NCI-H345 treated with DMSO at 0.1 percent for 48 hours (cell line): ENCODE measurements at regions not wholly inside any gene's neighbourhood (a gene's known extent, or its start where the extent isn't known, plus 50 kb on each side); places are given as distances from the start of the nearest gene placed in this dataset.
A peak's percentile ranks its signal among the peaks of the same experiment; 100 is the strongest.

Experiments
- DNase-seq: peaks from one replicate; lab custom pipeline; 2025; ENCODE audit not compliant: unreplicated experiment; lab: John Stamatoyannopoulos, UW

DNA sequence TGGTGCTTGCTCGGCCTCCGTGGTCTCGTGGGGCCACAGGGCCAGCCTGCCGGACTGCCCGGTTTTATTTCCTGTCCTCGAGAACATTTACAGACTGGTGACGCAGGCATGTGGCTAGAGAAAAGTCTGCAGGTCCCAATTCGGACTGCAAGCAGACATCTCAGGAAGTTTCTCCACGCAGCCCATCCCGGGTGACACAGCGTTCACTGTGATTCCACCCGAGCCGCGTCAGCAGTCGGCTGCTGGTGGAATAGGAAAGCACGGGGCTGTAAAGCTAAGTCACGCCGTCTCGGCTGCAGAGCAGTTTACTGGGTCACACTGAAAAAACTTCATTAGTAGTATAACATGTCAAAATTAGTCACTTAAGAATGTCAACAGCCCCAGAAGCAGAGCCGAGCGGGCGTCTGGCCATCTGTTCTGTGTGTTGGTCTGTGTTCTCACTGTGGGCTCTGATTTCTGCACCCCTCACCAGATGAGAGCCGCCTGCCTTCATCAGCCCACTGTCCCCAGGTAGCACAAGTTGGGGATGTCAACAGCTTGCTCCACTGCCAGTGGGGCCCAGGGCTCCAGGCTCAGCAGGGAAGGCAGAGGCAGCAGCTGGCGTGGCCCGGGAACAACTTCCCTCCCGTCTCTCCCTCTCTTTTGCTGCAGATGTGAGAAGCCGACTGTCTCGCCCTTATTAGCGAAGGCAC, 363.7 kb downstream of the IRX2 start:
- DNase-seq = no peak

DNA sequence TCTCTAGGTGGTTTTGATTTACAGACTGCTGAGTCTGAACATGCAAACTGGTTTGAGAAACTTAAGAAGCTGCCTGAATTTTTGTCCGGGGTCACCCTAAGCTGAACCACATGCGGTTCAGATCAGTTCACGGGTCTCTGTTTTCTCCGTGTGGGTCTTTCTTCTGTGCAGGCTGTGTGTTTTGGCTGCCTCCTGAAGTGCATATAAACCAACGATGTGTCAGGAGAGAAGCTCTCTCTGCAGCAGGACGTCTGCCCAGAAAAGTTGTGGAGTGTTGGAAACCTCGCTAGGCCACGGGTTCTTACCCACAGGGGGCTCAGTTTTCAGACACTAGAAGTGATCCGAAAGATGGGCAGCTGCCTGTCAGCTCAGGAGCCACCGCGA, 364.2 kb downstream of the IRX2 start:
- no peak for DNase-seq

- DNase-seq = no peak
Measured at GRCh38 chr5:2385818-2386217, 365.7 kb downstream of the IRX2 start.

- DNase-seq = peak; percentile 17
Measured at GRCh38 chr5:2383698-2384065, 367.8 kb downstream of the IRX2 start.

DNA sequence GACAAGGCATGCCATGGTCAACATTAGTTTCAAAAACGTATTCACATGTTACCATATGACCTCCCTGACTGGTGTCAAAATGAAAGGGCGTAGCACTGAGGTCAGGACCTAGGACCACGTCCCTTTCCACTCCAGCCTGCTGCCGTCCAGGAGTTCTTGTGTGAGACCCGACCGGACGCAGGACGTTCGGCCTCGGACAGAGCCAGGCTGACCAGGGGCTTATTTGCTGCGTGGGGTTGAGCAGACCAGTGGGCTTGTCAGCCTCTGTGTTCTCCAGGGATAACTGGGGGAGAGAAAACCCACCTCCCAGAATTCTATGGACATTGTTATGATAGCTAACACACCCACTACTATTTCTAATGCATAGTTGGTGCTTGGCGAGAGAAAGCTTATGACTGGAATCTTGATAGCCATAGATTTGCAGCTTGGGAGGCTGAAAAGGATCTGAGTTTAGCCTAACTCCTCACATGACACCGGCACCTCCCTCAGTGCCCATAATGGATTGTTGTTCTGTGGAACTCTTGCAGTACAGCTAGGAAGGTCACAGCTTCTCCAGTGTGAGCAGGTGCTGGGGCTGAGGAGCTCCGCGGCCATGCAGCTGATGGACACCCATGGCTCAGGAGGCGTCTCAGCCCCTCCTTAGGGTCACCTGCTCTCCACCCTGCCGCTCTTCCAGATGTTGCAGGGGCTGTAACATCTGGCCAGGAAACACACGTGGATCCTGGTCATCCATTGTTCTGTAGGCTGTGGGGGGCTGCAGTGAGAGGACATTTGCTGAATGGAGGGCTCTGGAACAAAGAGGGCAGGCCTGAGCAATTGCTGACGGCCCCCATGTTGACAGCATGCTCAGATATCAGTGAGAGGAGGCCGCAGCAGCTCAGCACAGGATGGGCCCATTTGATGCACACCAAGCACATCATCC, 368.4 kb downstream of the IRX2 start:
- no peak for DNase-seq

DNA sequence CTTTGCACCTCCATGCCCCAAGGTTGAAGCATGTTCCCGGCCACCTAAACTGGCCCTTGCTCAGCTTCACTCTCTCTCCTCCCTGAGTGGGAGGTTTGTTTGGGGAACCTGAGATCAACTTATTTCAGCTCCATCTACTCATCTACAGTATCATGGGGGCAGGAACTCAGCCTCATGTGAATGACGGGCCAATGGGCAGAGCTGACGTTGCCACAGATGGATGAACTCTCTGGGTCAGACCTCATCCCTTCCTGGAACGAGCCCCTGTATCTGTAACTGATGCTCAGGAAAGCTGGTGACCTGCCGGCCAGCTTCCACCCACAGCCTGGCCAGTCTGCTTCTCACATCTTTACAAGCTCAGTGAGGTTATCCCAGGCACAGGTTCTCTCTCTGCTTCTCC, 369.6 kb downstream of the IRX2 start:
- no peak for DNase-seq

DNA sequence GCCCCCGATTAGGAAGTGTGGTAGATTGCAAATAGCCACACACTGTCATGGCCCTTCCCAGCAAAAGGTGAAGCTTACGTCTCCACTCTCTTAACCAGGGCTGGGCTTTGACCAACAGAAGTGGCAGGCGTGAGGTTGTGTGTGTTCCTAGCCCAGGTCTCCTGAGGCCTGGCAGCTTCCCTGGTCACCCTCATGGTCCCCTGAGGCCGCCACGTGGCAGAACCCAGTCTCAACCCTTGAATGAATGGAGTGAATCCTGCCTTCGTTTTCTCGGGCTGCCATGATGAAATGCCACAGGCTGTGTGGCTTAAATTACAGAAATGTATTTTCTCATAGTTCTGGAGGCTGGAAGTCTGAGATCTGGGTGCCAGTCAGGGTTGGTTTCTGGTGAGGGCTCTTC, 370.4 kb downstream of the IRX2 start:
- no peak for DNase-seq

GRCh38 chr5:2378976-2379375, 372.5 kb downstream of the IRX2 start:
- DNase-seq = no peak

- no peak for DNase-seq
Measured at GRCh38 chr5:2378108-2378507, 373.4 kb downstream of the IRX2 start.

DNA sequence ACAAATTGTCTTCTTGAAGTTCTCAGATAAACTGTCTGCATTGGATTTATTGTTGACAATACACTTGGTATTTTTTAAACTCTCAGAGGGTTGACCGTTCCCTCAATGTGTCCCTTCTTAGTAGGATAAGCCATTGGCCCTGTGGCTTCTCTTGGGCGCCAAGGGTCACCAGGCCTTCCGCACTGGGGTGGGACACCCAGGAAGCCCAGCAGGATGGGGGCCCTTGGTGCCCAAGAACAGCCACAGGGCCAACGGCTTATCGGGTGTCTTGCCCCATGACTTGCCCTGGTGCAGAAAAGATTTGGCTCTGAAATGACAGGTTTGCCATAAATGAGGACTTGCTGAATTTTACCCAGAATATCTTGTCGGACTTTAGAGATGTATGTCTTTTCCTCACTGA, 375.0 kb downstream of the IRX2 start:
- DNase-seq = no peak

GRCh38 chr5:2375757-2376250, 375.7 kb downstream of the IRX2 start:
- DNase-seq = no peak

DNA sequence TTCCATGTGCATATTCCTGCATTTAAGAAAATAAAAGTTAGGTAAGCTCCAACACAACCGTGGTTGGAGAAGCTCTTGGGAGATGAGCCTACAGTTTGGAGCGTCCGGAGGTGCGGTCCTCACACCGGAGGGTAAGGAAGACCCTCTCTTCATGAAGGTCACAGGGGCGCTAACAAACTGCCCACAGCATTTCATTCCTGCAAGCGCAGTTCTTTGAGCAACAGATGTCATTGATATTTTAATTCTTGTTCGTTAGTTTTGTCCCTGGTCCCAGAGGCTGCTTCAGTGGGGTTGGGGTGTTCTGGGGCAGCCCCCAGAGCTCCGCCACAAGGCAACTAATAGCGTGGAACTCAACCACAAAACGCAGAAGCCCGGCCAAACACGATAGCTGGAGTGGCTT, 376.2 kb downstream of the IRX2 start:
- no peak for DNase-seq

DNA sequence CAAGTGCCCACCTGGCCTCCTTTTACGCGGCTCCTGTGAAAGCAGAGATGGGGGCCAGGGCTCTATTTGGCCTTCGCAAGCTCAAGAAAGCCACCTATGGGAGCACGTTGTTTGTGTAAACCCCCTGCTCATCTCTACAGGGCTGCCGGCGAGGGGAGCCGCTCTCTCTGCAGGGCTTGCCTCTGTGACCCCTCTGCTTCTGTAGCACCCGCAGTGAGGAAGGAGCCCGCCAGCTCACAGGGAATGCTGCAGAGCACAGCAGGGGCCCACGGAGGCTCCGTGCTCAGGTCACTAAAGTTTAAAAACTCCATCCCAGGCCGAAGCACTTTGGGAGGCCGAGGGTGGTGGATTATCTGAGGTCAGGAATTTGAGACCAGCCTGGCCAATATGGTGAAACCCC, 376.8 kb downstream of the IRX2 start:
- DNase-seq = no peak

GRCh38 chr5:2373631-2374030, 377.8 kb downstream of the IRX2 start:
- no peak for DNase-seq

- no peak for DNase-seq
Measured at GRCh38 chr5:2371419-2371710, 380.1 kb downstream of the IRX2 start.

DNA sequence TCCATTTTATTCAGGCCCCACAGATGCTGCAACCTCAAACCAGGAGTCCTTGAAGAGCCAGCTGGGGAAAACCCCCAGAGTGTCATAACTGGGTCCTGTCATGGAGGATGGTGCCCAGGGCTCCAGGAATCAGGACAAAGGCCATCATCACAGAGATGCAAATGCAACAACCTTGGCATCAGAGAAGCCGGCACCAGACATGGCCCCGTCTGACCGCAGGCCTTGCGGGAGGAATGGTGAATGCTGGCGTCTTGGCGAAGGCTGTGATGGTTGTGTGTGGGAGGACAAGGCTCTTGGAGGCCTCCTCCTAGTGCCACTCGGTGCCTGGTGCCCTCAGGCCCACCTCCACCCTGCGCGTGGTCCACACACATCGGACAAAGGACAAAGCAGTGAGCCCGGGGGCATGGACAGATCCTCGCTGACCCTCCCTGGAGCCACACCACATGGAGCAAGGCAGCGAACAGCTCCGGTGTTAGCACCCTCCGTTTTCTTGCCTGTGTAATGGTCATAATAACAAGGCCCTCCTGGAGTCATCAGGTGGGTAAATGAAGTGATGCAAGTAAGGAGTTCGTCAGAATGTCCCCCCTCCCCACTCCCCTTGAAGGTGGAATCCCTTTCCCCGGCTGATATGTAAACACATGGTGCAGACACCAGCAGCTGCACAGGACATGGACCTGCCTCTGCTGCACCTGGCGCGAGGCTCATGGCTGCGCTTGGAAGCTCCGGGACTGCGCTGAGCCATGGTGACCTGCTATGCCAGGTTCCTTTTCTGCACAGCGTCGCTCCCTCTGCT, 380.7 kb downstream of the IRX2 start:
- no peak for DNase-seq

- no peak for DNase-seq
Measured at GRCh38 chr5:2369178-2369577, 382.3 kb downstream of the IRX2 start.

GRCh38 chr5:2366816-2367215, 384.7 kb downstream of the IRX2 start:
- no peak for DNase-seq

DNA sequence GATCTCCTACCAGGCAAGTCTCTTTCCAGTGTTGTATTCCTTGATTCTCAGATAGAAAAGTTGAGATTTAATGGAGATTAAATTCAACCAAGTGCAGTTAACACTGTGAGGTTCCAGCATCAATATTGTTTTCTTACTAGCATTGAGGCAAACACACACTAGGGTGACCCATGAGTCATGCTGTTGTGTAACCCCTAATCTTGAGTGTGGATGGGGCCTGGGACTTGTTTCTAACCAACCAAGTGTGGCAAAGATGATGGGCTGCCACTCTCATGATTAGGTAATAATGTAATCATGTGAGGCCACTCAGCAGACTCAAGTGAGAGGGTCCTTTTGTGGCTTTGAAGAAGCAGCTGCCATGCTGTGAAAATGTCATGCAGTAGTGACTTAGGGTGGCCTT, 394.2 kb downstream of the IRX2 start:
- DNase-seq = no peak

- no peak for DNase-seq
Measured at GRCh38 chr5:2355859-2356258, 395.6 kb downstream of the IRX2 start.

DNA sequence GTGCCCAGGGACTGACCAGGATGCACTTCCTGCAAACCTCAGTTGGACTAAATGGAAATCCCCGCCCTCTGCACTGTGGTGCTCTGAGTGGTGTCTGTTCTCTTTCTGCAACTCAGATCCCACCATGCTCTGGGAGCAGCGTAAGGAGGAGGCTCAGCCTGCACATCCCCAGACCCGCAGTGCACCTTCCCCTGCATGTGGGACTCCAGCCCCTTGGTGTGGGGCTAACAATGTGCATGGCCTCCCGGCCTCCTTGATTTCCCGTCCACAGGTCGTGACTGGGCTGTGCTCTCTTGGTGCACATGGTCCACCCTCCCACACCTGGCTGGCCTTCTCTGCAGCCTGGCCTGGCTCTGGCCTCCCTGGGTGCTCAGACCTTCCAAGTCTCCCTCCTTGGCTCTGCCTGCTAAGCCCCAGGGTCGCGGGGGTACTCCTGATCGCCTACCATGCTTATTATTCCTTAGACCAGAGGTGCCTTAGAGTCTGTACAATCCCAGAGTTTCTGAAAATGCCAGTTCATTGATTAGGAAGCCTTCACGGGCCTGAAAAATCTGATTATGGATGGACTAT, 397.5 kb downstream of the IRX2 start:
- DNase-seq = no peak
